ENCODE measurements at regions not wholly inside any gene's neighbourhood (a gene's known extent, or its start where the extent isn't known, plus 50 kb on each side); places are given as distances from the start of the nearest gene placed in this dataset.

- Histone ChIP-seq H3K4me1 (ENCODE audit: insufficient read depth, poor library complexity, severe bottlenecking) (no peaks in the 10 kb centered on the region), H3K27me3 (ENCODE audit: insufficient read depth, poor library complexity, severe bottlenecking) (no peaks in the 10 kb centered on the region), H3K9me3 (ENCODE audit: severe bottlenecking) (no peaks in the 10 kb centered on the region), H3K27ac (ENCODE audit: poor library complexity, severe bottlenecking) (no peak overlapping the region), H3K36me3 (ENCODE audit: low read depth) (no peaks in the 10 kb centered on the region), H3K4me3 (ENCODE audit: severe bottlenecking) (no peak overlapping the region)
- TF ChIP-seq CTCF (IDR thresholded peaks at IDR 0.05; ENCODE audit: poor library complexity, severe bottlenecking), result no peak
- DNase-seq (ENCODE audit: low spot score) (no peak), ATAC-seq (ENCODE audit: low read depth) (no peak)
Observed at GRCh38 chr14:84610086-84610485, 919.9 kb upstream of the FLRT2 start.

DNA sequence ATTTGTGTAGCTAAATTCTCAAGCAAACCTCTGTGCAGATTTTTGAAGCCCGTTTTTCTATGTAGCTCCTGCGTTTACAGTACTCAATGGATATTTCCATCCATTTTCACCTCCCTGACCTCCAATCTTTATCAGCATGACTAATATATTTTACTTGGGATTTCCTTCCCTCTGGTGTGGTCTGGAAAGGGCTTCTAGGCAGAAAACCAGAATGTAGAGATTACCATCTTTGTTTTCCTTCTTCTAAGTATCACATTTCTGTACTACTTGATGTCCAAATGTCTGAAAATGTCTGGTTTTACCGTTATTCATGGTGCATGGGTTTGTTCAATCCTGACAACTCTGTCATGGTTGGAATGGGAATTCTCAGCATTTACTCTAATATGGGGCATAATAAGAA lies 907.6 kb upstream of the FLRT2 start:
- H3K27me3 ChIP-seq (ENCODE audit: insufficient read depth, poor library complexity, severe bottlenecking), result no peaks in the 10 kb centered on the region
- no peaks in the 10 kb centered on the region for H3K36me3 ChIP-seq (ENCODE audit: low read depth)
- no peak for ATAC-seq (ENCODE audit: low read depth)
- H3K9me3 ChIP-seq (ENCODE audit: severe bottlenecking), result no peaks in the 10 kb centered on the region
- no peaks in the 10 kb centered on the region for H3K4me1 ChIP-seq (ENCODE audit: insufficient read depth, poor library complexity, severe bottlenecking)
- no peak for DNase-seq (ENCODE audit: low spot score)
- H3K27ac ChIP-seq (ENCODE audit: poor library complexity, severe bottlenecking), result no peak overlapping the region
- H3K4me3 ChIP-seq (ENCODE audit: severe bottlenecking), result no peak overlapping the region
- no peak for TF ChIP-seq CTCF (IDR thresholded peaks at IDR 0.05; ENCODE audit: poor library complexity, severe bottlenecking)

DNA sequence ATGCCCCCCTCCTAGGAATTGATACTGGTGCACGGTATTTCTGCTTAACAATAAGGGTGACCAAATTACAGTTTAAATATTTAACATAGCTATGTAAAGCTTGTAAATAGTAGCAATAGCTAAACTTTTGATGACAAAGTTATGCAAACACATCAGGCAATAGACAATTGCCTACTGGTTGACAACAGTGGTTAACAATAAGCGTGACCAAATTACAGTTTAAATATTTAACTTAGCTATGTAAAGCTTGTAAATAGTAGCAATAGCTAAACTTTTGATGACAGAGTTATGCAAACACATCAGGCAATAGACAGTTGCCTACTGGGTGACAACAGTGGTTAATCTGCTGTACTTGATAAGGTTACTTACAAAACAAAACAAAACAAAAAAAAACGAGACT lies 886.5 kb upstream of the FLRT2 start:
- TF ChIP-seq CTCF (IDR thresholded peaks at IDR 0.05; ENCODE audit: poor library complexity, severe bottlenecking), result no peak
- Histone ChIP-seq H3K27ac (ENCODE audit: poor library complexity, severe bottlenecking) (no peak overlapping the region), H3K4me1 (ENCODE audit: insufficient read depth, poor library complexity, severe bottlenecking) (no peaks in the 10 kb centered on the region), H3K27me3 (ENCODE audit: insufficient read depth, poor library complexity, severe bottlenecking) (peaks cover 9% of the 10 kb centered on the region), H3K36me3 (ENCODE audit: low read depth) (no peaks in the 10 kb centered on the region), H3K4me3 (ENCODE audit: severe bottlenecking) (no peak overlapping the region), H3K9me3 (ENCODE audit: severe bottlenecking) (no peaks in the 10 kb centered on the region)
- ATAC-seq (ENCODE audit: low read depth) (no peak), DNase-seq (ENCODE audit: low spot score) (no peak)

GRCh38 chr14:84646786-84647500 lies 883.0 kb upstream of the FLRT2 start:
- no peaks in the 10 kb centered on the region for H3K9me3 ChIP-seq (ENCODE audit: severe bottlenecking)
- H3K27ac ChIP-seq (ENCODE audit: poor library complexity, severe bottlenecking), result no peak overlapping the region
- no peaks in the 10 kb centered on the region for H3K36me3 ChIP-seq (ENCODE audit: low read depth)
- TF ChIP-seq CTCF (IDR thresholded peaks at IDR 0.05; ENCODE audit: poor library complexity, severe bottlenecking), result no peak
- no peaks in the 10 kb centered on the region for H3K4me1 ChIP-seq (ENCODE audit: insufficient read depth, poor library complexity, severe bottlenecking)
- H3K27me3 ChIP-seq (ENCODE audit: insufficient read depth, poor library complexity, severe bottlenecking), result peaks cover 9% of the 10 kb centered on the region
- no peak overlapping the region for H3K4me3 ChIP-seq (ENCODE audit: severe bottlenecking)
- ATAC-seq (ENCODE audit: low read depth), result no peak
- DNase-seq (ENCODE audit: low spot score), result no peak

GRCh38 chr14:84655014-84655413 lies 874.9 kb upstream of the FLRT2 start:
- no peak for ATAC-seq (ENCODE audit: low read depth)

More at GRCh38 chr14:84655014-84655413, 874.9 kb upstream of the FLRT2 start:
- Histone ChIP-seq H3K27me3 (ENCODE audit: insufficient read depth, poor library complexity, severe bottlenecking) (no peaks in the 10 kb centered on the region), H3K9me3 (ENCODE audit: severe bottlenecking) (no peaks in the 10 kb centered on the region), H3K4me3 (ENCODE audit: severe bottlenecking) (no peak overlapping the region), H3K4me1 (ENCODE audit: insufficient read depth, poor library complexity, severe bottlenecking) (no peaks in the 10 kb centered on the region), H3K27ac (ENCODE audit: poor library complexity, severe bottlenecking) (no peak overlapping the region), H3K36me3 (ENCODE audit: low read depth) (no peaks in the 10 kb centered on the region)
- DNase-seq (ENCODE audit: low spot score), result no peak
- TF ChIP-seq CTCF (IDR thresholded peaks at IDR 0.05; ENCODE audit: poor library complexity, severe bottlenecking), result no peak

Measured in RWPE2 (cell line).